ENCODE measurements at regions not wholly inside any gene's neighbourhood (a gene's known extent, or its start where the extent isn't known, plus 50 kb on each side); places are given as distances from the start of the nearest gene placed in this dataset.

- no peak overlapping the region for H3K27ac ChIP-seq (ENCODE audit: low read depth, low read length)
Measured at GRCh38 chrX:16440446-16440845, 209.5 kb upstream of the S100G start.

DNA sequence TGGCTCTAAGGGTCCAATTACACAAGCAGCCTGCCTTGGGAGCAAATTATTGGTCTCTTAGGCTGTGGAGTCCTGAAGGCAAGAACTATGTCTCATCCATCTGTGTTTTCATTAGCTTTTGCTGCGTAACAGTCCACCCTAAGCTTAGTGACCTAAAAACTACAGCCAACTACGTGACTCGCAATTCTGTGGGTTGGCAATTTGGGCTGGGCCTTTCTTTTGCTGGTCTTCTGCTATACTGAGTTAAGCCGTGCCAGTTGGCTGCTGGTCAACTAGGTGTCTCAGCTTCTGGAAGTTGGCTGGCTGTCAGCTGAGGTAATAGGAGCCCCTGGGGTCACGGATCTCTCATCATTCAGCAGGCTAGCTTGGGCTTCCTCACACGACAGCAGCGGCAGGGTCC lies 205.6 kb upstream of the S100G start:
- Histone ChIP-seq H2AFZ (ENCODE audit: low read length, unreplicated experiment) (no peak overlapping the region), H3K79me2 (ENCODE audit: control insufficient read depth, insufficient read depth, low read length, unreplicated experiment) (no peaks in the 10 kb centered on the region), H3K4me1 (ENCODE audit: control insufficient read depth, insufficient read depth, low read length, unreplicated experiment) (no peaks in the 10 kb centered on the region), H3K4me3 (ENCODE audit: low read depth, low read length) (no peak overlapping the region), H3K27me3 (ENCODE audit: insufficient read depth, low read length) (no peaks in the 10 kb centered on the region), H3K27ac (ENCODE audit: low read depth, low read length) (peak overlapping the region; percentile 47; the same call in 1 of the 2 replicates), H3K36me3 (ENCODE audit: insufficient read depth, low read length) (no peaks in the 10 kb centered on the region)

More at GRCh38 chrX:16440446-16440845, 209.5 kb upstream of the S100G start:
- Histone ChIP-seq H2AFZ (ENCODE audit: low read length, unreplicated experiment) (no peak overlapping the region), H3K79me2 (ENCODE audit: control insufficient read depth, insufficient read depth, low read length, unreplicated experiment) (no peaks in the 10 kb centered on the region), H3K36me3 (ENCODE audit: insufficient read depth, low read length) (no peaks in the 10 kb centered on the region), H3K4me1 (ENCODE audit: control insufficient read depth, insufficient read depth, low read length, unreplicated experiment) (no peaks in the 10 kb centered on the region), H3K4me3 (ENCODE audit: low read depth, low read length) (no peak overlapping the region), H3K27me3 (ENCODE audit: insufficient read depth, low read length) (no peaks in the 10 kb centered on the region)

GRCh38 chrX:16445166-16445752 lies 204.7 kb upstream of the S100G start:
- H3K27ac ChIP-seq (ENCODE audit: low read depth, low read length), result peak overlapping the region; percentile 34; the same call in 1 of the 2 replicates
- H3K4me1 ChIP-seq (ENCODE audit: control insufficient read depth, insufficient read depth, low read length, unreplicated experiment), result peaks cover 2% of the 10 kb centered on the region
- H3K4me3 ChIP-seq (ENCODE audit: low read depth, low read length), result no peak overlapping the region
- H3K36me3 ChIP-seq (ENCODE audit: insufficient read depth, low read length), result no peaks in the 10 kb centered on the region
- H3K27me3 ChIP-seq (ENCODE audit: insufficient read depth, low read length), result no peaks in the 10 kb centered on the region
- H2AFZ ChIP-seq (ENCODE audit: low read length, unreplicated experiment), result no peak overlapping the region
- no peaks in the 10 kb centered on the region for H3K79me2 ChIP-seq (ENCODE audit: control insufficient read depth, insufficient read depth, low read length, unreplicated experiment)

DNA sequence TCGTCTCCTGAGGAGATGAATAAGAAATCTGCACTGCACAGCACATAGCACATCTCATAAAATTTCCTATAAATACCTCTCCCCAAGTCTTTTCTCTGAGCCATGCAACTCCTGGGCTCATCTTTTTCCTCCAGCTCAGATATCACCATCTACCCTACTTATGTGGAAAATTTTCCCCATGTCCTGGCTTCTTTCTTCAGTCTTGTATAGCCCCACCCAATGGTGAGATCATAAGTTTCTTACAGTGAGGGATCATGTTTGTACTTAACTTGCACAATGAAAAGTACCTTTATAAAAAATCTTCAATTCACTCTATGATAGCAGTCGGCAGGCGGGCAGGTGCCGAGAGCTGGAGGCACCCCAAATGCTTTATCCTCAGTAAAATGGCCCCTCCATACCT lies 198.6 kb upstream of the S100G start:
- Histone ChIP-seq H3K79me2 (ENCODE audit: control insufficient read depth, insufficient read depth, low read length, unreplicated experiment) (no peaks in the 10 kb centered on the region), H3K36me3 (ENCODE audit: insufficient read depth, low read length) (no peaks in the 10 kb centered on the region), H3K4me1 (ENCODE audit: control insufficient read depth, insufficient read depth, low read length, unreplicated experiment) (peaks cover 11% of the 10 kb centered on the region), H3K27ac (ENCODE audit: low read depth, low read length) (no peak overlapping the region), H3K27me3 (ENCODE audit: insufficient read depth, low read length) (no peaks in the 10 kb centered on the region), H2AFZ (ENCODE audit: low read length, unreplicated experiment) (peak overlapping the region; percentile 50), H3K4me3 (ENCODE audit: low read depth, low read length) (no peak overlapping the region)

- Histone ChIP-seq H3K27ac (ENCODE audit: low read depth, low read length) (no peak overlapping the region), H3K79me2 (ENCODE audit: control insufficient read depth, insufficient read depth, low read length, unreplicated experiment) (no peaks in the 10 kb centered on the region), H3K36me3 (ENCODE audit: insufficient read depth, low read length) (no peaks in the 10 kb centered on the region), H2AFZ (ENCODE audit: low read length, unreplicated experiment) (no peak overlapping the region), H3K4me3 (ENCODE audit: low read depth, low read length) (no peak overlapping the region), H3K4me1 (ENCODE audit: control insufficient read depth, insufficient read depth, low read length, unreplicated experiment) (peaks cover 11% of the 10 kb centered on the region), H3K27me3 (ENCODE audit: insufficient read depth, low read length) (no peaks in the 10 kb centered on the region)
Measured at GRCh38 chrX:16454926-16455325, 195.0 kb upstream of the S100G start.

DNA sequence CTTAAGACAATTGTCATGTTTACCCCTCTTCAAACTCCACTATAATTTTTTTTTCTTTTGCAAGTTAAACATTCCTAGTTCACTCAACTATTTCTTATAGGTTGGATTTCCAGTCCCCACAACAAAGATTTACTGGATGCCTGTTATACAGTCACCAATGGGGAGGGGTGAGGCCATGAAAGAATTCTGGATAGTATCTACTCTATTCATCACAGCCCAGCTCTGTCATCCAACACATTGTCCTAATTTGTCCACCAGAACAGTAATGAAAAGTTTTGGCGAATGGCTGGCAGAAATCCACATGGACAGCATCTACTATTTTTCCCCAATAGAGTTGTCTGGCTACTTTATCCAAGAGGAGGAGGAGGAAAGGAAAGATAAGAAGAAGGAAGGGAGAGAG lies 192.7 kb upstream of the S100G start:
- no peak overlapping the region for H3K4me3 ChIP-seq (ENCODE audit: low read depth, low read length)
- H3K27ac ChIP-seq (ENCODE audit: low read depth, low read length), result no peak overlapping the region
- no peaks in the 10 kb centered on the region for H3K4me1 ChIP-seq (ENCODE audit: control insufficient read depth, insufficient read depth, low read length, unreplicated experiment)
- no peaks in the 10 kb centered on the region for H3K27me3 ChIP-seq (ENCODE audit: insufficient read depth, low read length)
- no peak overlapping the region for H2AFZ ChIP-seq (ENCODE audit: low read length, unreplicated experiment)
- H3K79me2 ChIP-seq (ENCODE audit: control insufficient read depth, insufficient read depth, low read length, unreplicated experiment), result no peaks in the 10 kb centered on the region
- H3K36me3 ChIP-seq (ENCODE audit: insufficient read depth, low read length), result no peaks in the 10 kb centered on the region

GRCh38 chrX:16458208-16458607 lies 191.8 kb upstream of the S100G start:
- H3K4me1 ChIP-seq (ENCODE audit: control insufficient read depth, insufficient read depth, low read length, unreplicated experiment), result peaks cover 5% of the 10 kb centered on the region
- no peaks in the 10 kb centered on the region for H3K79me2 ChIP-seq (ENCODE audit: control insufficient read depth, insufficient read depth, low read length, unreplicated experiment)
- no peak overlapping the region for H3K27ac ChIP-seq (ENCODE audit: low read depth, low read length)
- H3K4me3 ChIP-seq (ENCODE audit: low read depth, low read length), result no peak overlapping the region
- no peaks in the 10 kb centered on the region for H3K27me3 ChIP-seq (ENCODE audit: insufficient read depth, low read length)
- no peaks in the 10 kb centered on the region for H3K36me3 ChIP-seq (ENCODE audit: insufficient read depth, low read length)
- H2AFZ ChIP-seq (ENCODE audit: low read length, unreplicated experiment), result no peak overlapping the region

GRCh38 chrX:16459008-16459407 lies 190.9 kb upstream of the S100G start:
- H2AFZ ChIP-seq (ENCODE audit: low read length, unreplicated experiment), result no peak overlapping the region
- no peak overlapping the region for H3K4me3 ChIP-seq (ENCODE audit: low read depth, low read length)
- no peaks in the 10 kb centered on the region for H3K36me3 ChIP-seq (ENCODE audit: insufficient read depth, low read length)
- no peaks in the 10 kb centered on the region for H3K79me2 ChIP-seq (ENCODE audit: control insufficient read depth, insufficient read depth, low read length, unreplicated experiment)
- H3K4me1 ChIP-seq (ENCODE audit: control insufficient read depth, insufficient read depth, low read length, unreplicated experiment), result peaks cover 5% of the 10 kb centered on the region
- no peaks in the 10 kb centered on the region for H3K27me3 ChIP-seq (ENCODE audit: insufficient read depth, low read length)
- H3K27ac ChIP-seq (ENCODE audit: low read depth, low read length), result no peak overlapping the region

GRCh38 chrX:16461968-16462367 lies 188.0 kb upstream of the S100G start:
- Histone ChIP-seq H2AFZ (ENCODE audit: low read length, unreplicated experiment) (no peak overlapping the region), H3K36me3 (ENCODE audit: insufficient read depth, low read length) (no peaks in the 10 kb centered on the region), H3K4me3 (ENCODE audit: low read depth, low read length) (no peak overlapping the region), H3K27me3 (ENCODE audit: insufficient read depth, low read length) (no peaks in the 10 kb centered on the region), H3K4me1 (ENCODE audit: control insufficient read depth, insufficient read depth, low read length, unreplicated experiment) (peaks cover 12% of the 10 kb centered on the region), H3K79me2 (ENCODE audit: control insufficient read depth, insufficient read depth, low read length, unreplicated experiment) (no peaks in the 10 kb centered on the region), H3K27ac (ENCODE audit: low read depth, low read length) (no peak overlapping the region)

DNA sequence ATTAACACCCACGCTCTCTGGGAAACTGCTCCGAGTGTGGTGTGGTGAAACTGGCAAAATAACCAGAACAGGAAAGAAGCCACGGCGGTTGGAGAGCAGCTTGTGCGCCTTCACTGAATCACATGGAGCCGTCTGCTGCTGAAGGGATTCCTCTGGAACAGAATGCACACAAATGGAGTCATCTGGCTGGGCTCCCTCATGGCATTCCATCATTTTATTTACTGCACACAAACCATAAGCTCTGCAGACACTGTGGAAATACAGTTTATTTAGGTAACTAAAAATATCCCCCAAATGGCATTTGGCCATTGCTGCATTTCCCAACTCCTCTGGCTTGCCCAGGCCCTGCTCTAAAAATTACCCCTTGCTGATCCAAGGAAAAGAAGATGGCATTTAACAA lies 187.0 kb upstream of the S100G start:
- Histone ChIP-seq H3K27me3 (ENCODE audit: insufficient read depth, low read length) (no peaks in the 10 kb centered on the region), H2AFZ (ENCODE audit: low read length, unreplicated experiment) (no peak overlapping the region), H3K79me2 (ENCODE audit: control insufficient read depth, insufficient read depth, low read length, unreplicated experiment) (no peaks in the 10 kb centered on the region), H3K27ac (ENCODE audit: low read depth, low read length) (no peak overlapping the region; the same call in 1 of the 2 replicates), H3K36me3 (ENCODE audit: insufficient read depth, low read length) (no peaks in the 10 kb centered on the region), H3K4me1 (ENCODE audit: control insufficient read depth, insufficient read depth, low read length, unreplicated experiment) (peaks cover 12% of the 10 kb centered on the region), H3K4me3 (ENCODE audit: low read depth, low read length) (no peak overlapping the region)

- Histone ChIP-seq H3K36me3 (ENCODE audit: insufficient read depth, low read length) (no peaks in the 10 kb centered on the region), H3K4me1 (ENCODE audit: control insufficient read depth, insufficient read depth, low read length, unreplicated experiment) (peaks cover 12% of the 10 kb centered on the region), H2AFZ (ENCODE audit: low read length, unreplicated experiment) (no peak overlapping the region), H3K79me2 (ENCODE audit: control insufficient read depth, insufficient read depth, low read length, unreplicated experiment) (no peaks in the 10 kb centered on the region), H3K27me3 (ENCODE audit: insufficient read depth, low read length) (no peaks in the 10 kb centered on the region), H3K27ac (ENCODE audit: low read depth, low read length) (no peak overlapping the region), H3K4me3 (ENCODE audit: low read depth, low read length) (no peak overlapping the region)
Measured at GRCh38 chrX:16464369-16464768, 185.6 kb upstream of the S100G start.
